Stimulated activated naive CD8-positive, alpha-beta T cell treated with anti-CD3 and anti-CD28 coated beads, Interleukin-15, amount 100 ng/mL, for 72 hours (primary cell): ENCODE measurements at regions not wholly inside any gene's neighbourhood (a gene's known extent, or its start where the extent isn't known, plus 50 kb on each side); places are given as distances from the start of the nearest gene placed in this dataset.

Experiments used
- ATAC-seq: fragments of 150-1000 bp; cut with Tn5 transposase; 2 replicates; pipeline ENCODE4 v1.10.0; 2021; ENCODE audit warnings: mild to moderate bottlenecking, moderate library complexity
- DNase-seq, 2 donors: peaks; one replicate each; pipeline ENCODE4 v3.0.0; 2021 to 2022
- H3K27ac Mint-ChIP-seq, 2 donors: one replicate each; pipeline ENCODE4 v1.8.0; 2022; ENCODE audit warnings: mild to moderate bottlenecking in 2 of 2, mixed read lengths in 2 of 2, moderate library complexity in 2 of 2
- H3K27me3 Mint-ChIP-seq: one replicate; pipeline ENCODE4 v1.8.0; 2022; ENCODE audit warnings: mixed read lengths
- H3K4me1 Mint-ChIP-seq: one replicate; pipeline ENCODE4 v1.8.0; 2022; ENCODE audit warnings: mild to moderate bottlenecking, mixed read lengths
- H3K4me3 Mint-ChIP-seq, 2 donors: one replicate each; pipeline ENCODE4 v1.8.0; 2022; ENCODE audit warnings: mild to moderate bottlenecking in 2 of 2, mixed read lengths in 2 of 2, moderate library complexity in 1 of 2
- H3K9me3 Mint-ChIP-seq, 2 donors: one replicate each; pipeline ENCODE4 v1.8.0; 2022; ENCODE audit warnings: mixed read lengths in 2 of 2

DNA sequence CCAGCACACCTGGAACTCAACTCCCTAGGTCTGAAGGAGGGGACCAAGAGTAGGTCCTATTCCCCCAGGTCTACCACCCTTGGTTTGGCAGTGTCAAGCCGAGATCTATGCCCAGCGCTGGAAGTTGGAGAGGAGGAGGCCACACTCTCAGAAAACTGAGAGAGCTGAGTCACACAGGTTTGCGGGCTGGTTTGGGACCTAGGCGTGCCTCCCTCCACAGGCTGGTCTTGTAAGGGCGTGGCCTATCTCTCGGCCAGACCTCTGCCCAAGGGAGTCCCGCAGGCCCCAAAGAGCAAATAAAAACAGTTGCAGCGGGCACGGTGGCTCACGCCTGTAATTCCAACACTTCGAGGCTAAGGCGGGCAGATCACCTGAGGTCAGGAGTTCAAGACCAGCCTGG, 52.9 kb upstream of the INTU start:
- Mint-ChIP-seq H3K27ac (no peak overlapping the region), H3K4me3 (no peak overlapping the region), H3K9me3 (no peaks in the 10 kb centered on the region), H3K27me3 (peaks cover 2% of the 10 kb centered on the region), H3K4me1 (no peaks in the 10 kb centered on the region)
- ATAC-seq: no peak
- DNase-seq: no peak

DNA sequence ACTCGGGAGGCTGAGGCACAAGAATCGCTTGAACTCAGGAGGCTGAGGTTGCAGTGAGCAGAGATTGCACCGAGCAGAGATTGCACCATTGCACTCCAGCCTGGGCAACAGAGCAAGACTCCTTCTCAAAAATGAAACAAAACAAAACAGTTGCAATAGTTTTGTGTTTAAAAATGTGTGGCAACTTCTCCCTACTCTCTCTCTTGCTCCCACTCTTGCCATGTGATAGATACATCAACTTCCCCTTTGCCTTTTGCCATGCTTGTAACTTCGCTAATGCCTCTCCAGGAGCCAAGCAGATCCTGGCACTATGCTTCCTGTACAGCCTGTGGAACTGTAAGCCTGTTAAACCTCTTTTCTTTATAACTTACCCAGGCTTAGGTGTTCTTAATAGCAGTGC, 52.5 kb upstream of the INTU start:
- DNase-seq: no peak
- ATAC-seq: no peak

DNA sequence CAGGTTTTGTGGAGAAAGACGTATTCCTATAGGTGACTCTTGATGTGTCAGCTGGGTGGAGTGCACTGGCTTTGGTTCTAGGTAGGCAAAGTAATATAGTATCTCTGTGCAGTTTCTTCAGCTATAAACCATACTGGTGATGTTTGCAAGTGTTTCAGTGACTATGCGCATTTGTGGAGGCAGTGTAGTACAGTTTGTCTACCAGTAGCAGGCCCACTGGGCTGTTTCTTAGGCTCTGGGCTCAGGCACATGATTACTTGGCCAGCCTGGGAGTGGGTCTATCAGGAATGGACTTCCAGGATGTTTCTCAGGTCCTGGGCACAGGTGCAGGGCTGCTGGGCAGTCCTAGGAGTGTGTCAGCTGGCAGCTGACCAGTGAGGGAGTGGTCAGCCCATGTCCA, 51.9 kb upstream of the INTU start:
- DNase-seq (no peak), ATAC-seq (no peak)
- H3K27me3 Mint-ChIP-seq: no peaks in the 10 kb centered on the region
- H3K4me1 Mint-ChIP-seq: no peaks in the 10 kb centered on the region
- no peaks in the 10 kb centered on the region for H3K9me3 Mint-ChIP-seq
- H3K4me3 Mint-ChIP-seq: no peak overlapping the region
- H3K27ac Mint-ChIP-seq: no peak overlapping the region

More for the DNA sequence above, 52.5 kb upstream of the INTU start:
- Mint-ChIP-seq H3K4me3 (no peak overlapping the region), H3K27ac (no peak overlapping the region), H3K9me3 (no peaks in the 10 kb centered on the region), H3K27me3 (no peaks in the 10 kb centered on the region), H3K4me1 (no peaks in the 10 kb centered on the region)
